Right kidney (tissue), 1 donor: ENCODE measurements at regions not wholly inside any gene's neighbourhood (a gene's known extent, or its start where the extent isn't known, plus 50 kb on each side); places are given as distances from the start of the nearest gene placed in this dataset.

Source experiments
- DNase-seq: peaks from one replicate; pipeline ENCODE4 v3.0.0-alpha.2; 2016

- no peak for DNase-seq
These were observed 420.4 kb downstream of the CETN3 start for GRCh38 chr5:89988998-89989655.

- DNase-seq = no peak
These were observed 421.3 kb downstream of the CETN3 start for GRCh38 chr5:89988129-89988810.

- no peak for DNase-seq
These were observed 426.3 kb downstream of the CETN3 start for GRCh38 chr5:89983216-89983615.

GRCh38 chr5:89981878-89982773, 427.4 kb downstream of the CETN3 start:
- DNase-seq = no peak

GRCh38 chr5:89981021-89981420, 428.5 kb downstream of the CETN3 start:
- DNase-seq = no peak

GRCh38 chr5:89973516-89973915, 436.0 kb downstream of the CETN3 start:
- no peak for DNase-seq

- DNase-seq = no peak
These were observed 436.7 kb downstream of the CETN3 start for GRCh38 chr5:89972901-89973300.

GRCh38 chr5:89968958-89969381, 440.6 kb downstream of the CETN3 start:
- DNase-seq = no peak

GRCh38 chr5:89967771-89968444, 441.6 kb downstream of the CETN3 start:
- no peak for DNase-seq

GRCh38 chr5:89956838-89957237, 452.7 kb downstream of the CETN3 start:
- DNase-seq = no peak

- no peak for DNase-seq
These were observed 454.6 kb downstream of the CETN3 start for GRCh38 chr5:89954916-89955315.

- no peak for DNase-seq
These were observed 457.7 kb downstream of the CETN3 start for GRCh38 chr5:89951876-89952275.

- DNase-seq = no peak
These were observed 459.3 kb downstream of the CETN3 start for GRCh38 chr5:89950234-89950633.

- DNase-seq = no peak
These were observed 460.6 kb downstream of the CETN3 start for GRCh38 chr5:89948977-89949376.

GRCh38 chr5:89946916-89947315, 462.6 kb downstream of the CETN3 start:
- DNase-seq = no peak

- no peak for DNase-seq
These were observed 463.0 kb downstream of the CETN3 start for GRCh38 chr5:89946508-89946907.

- DNase-seq = no peak
These were observed 467.4 kb downstream of the CETN3 start for GRCh38 chr5:89942171-89942570.

GRCh38 chr5:89936576-89936975, 473.0 kb downstream of the CETN3 start:
- no peak for DNase-seq

GRCh38 chr5:89934069-89934468, 475.5 kb downstream of the CETN3 start:
- DNase-seq = no peak

GRCh38 chr5:89932771-89933181, 476.8 kb downstream of the CETN3 start:
- no peak for DNase-seq

- DNase-seq = no peak
These were observed 478.8 kb downstream of the CETN3 start for GRCh38 chr5:89930591-89931392.

- DNase-seq = no peak
These were observed 479.7 kb downstream of the CETN3 start for GRCh38 chr5:89929834-89930233.
